ENCODE measurements at regions not wholly inside any gene's neighbourhood (a gene's known extent, or its start where the extent isn't known, plus 50 kb on each side); places are given as distances from the start of the nearest gene placed in this dataset.

DNA sequence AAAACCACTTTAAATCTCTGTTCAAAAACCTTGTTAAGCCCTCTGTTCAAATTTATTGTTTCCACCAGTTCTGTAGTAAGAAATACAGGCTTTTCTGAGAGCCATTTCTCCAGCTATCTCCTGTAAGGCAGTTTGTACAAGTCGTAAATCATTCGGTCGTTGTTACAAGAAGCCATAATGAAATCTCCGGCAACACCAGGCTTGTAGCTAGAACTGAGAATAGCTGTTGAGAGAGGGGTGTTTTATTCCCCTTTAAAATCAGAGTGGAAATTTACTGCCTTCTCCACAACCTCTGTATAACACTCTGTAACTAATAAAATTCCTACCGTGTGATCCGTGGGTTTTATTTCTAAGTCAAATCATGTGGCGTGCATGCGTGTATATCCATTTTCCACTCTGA is 335.8 kb upstream of the KAZN start:
- TF ChIP-seq TCF12 (IDR thresholded peaks at IDR 0.05; ENCODE audit: low read depth): no peak
- TF ChIP-seq REST (IDR thresholded peaks at IDR 0.05; ENCODE audit: low read depth): no peak
- TF ChIP-seq RAD21 (IDR thresholded peaks at IDR 0.05; ENCODE audit: low read depth): no peak
- no peak for TF ChIP-seq NFIC (IDR thresholded peaks at IDR 0.05)

- TF ChIP-seq YY1 (IDR thresholded peaks at IDR 0.05; ENCODE audit: low read depth) (no peak), CEBPB (IDR thresholded peaks at IDR 0.05) (no peak), USF1 (IDR thresholded peaks at IDR 0.05) (no peak), TCF12 (IDR thresholded peaks at IDR 0.05; ENCODE audit: low read depth) (no peak)
These were observed 335.3 kb upstream of the KAZN start for GRCh38 chr1:14263225-14263624.

DNA sequence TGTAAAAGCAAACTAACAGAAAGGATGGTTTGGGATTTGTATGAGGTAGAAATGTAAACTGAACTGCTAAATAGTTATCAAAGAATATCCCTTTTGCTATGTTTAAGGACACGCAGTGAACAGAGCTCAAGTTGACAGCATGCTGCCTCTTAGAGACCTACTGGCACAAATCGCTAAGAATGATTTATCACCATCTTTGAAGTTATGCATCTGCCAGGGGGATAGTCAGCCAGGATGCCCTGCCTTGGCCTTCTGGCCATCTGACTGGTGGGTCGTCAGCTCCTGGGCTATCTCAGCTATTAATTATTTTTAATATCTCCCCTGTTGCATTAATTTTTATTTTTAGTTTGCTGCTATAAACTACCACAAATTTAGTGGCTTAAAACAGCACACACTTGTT is 334.8 kb upstream of the KAZN start:
- TF ChIP-seq CEBPB (IDR thresholded peaks at IDR 0.05) (no peak), YY1 (IDR thresholded peaks at IDR 0.05; ENCODE audit: low read depth) (no peak), TAF1 (IDR thresholded peaks at IDR 0.05; ENCODE audit: low read depth) (no peak), FOXM1 (IDR thresholded peaks at IDR 0.05; ENCODE audit: borderline replicate concordance, low read depth) (no peak), EGR1 (IDR thresholded peaks at IDR 0.05) (no peak), EP300 (IDR thresholded peaks at IDR 0.05; ENCODE audit: borderline replicate concordance) (no peak), USF1 (IDR thresholded peaks at IDR 0.05) (no peak), NFIC (IDR thresholded peaks at IDR 0.05) (no peak), ZBTB7A (IDR thresholded peaks at IDR 0.05; ENCODE audit: low read depth) (no peak), TEAD4 (IDR thresholded peaks at IDR 0.05) (no peak), CREB1 (IDR thresholded peaks at IDR 0.05; ENCODE audit: low read depth) (no peak), REST (IDR thresholded peaks at IDR 0.05; ENCODE audit: low read depth) (no peak), TCF12 (IDR thresholded peaks at IDR 0.05; ENCODE audit: low read depth) (no peak), RAD21 (IDR thresholded peaks at IDR 0.05; ENCODE audit: low read depth) (no peak)
- TF ChIP-seq, protein P1, sequence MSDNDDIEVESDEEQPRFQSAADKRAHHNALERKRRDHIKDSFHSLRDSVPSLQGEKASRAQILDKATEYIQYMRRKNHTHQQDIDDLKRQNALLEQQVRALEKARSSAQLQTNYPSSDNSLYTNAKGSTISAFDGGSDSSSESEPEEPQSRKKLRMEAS (IDR thresholded peaks at IDR 0.05): no peak

GRCh38 chr1:14265495-14265894 is 333.0 kb upstream of the KAZN start:
- TF ChIP-seq FOXM1 (IDR thresholded peaks at IDR 0.05; ENCODE audit: borderline replicate concordance, low read depth): no peak
- TF ChIP-seq EGR1 (IDR thresholded peaks at IDR 0.05): no peak
- no peak for TF ChIP-seq EP300 (IDR thresholded peaks at IDR 0.05; ENCODE audit: borderline replicate concordance)
- TF ChIP-seq RAD21 (IDR thresholded peaks at IDR 0.05; ENCODE audit: low read depth): no peak
- no peak for TF ChIP-seq CEBPB (IDR thresholded peaks at IDR 0.05)
- no peak for TF ChIP-seq TCF12 (IDR thresholded peaks at IDR 0.05; ENCODE audit: low read depth)
- no peak for TF ChIP-seq REST (IDR thresholded peaks at IDR 0.05; ENCODE audit: low read depth)
- TF ChIP-seq YY1 (IDR thresholded peaks at IDR 0.05; ENCODE audit: low read depth): no peak
- TF ChIP-seq, protein P1 (IDR thresholded peaks at IDR 0.05): no peak
- TF ChIP-seq USF1 (IDR thresholded peaks at IDR 0.05): no peak

GRCh38 chr1:14267991-14268390 is 330.5 kb upstream of the KAZN start:
- TF ChIP-seq REST (IDR thresholded peaks at IDR 0.05; ENCODE audit: low read depth) (no peak), CEBPB (IDR thresholded peaks at IDR 0.05) (no peak), CREB1 (IDR thresholded peaks at IDR 0.05; ENCODE audit: low read depth) (no peak), TEAD4 (IDR thresholded peaks at IDR 0.05) (no peak), EP300 (IDR thresholded peaks at IDR 0.05; ENCODE audit: borderline replicate concordance) (no peak), FOXM1 (IDR thresholded peaks at IDR 0.05; ENCODE audit: borderline replicate concordance, low read depth) (no peak), ZBTB7A (IDR thresholded peaks at IDR 0.05; ENCODE audit: low read depth) (no peak), TCF12 (IDR thresholded peaks at IDR 0.05; ENCODE audit: low read depth) (no peak), NFIC (IDR thresholded peaks at IDR 0.05) (no peak), TAF1 (IDR thresholded peaks at IDR 0.05; ENCODE audit: low read depth) (no peak), USF1 (IDR thresholded peaks at IDR 0.05) (no peak)
- TF ChIP-seq, protein P1 (IDR thresholded peaks at IDR 0.05): no peak
